Colonic mucosa (tissue), 4 donors: ENCODE measurements at regions not wholly inside any gene's neighbourhood (a gene's known extent, or its start where the extent isn't known, plus 50 kb on each side); places are given as distances from the start of the nearest gene placed in this dataset.

Source experiments
- DNase-seq: peaks from one replicate; pipeline ENCODE4 v3.0.0-alpha.2; 2020
- H3K27ac ChIP-seq: fragments of 200-600 bp; one replicate; pipeline ENCODE4 v1.8.0; 2021
- H3K27me3 ChIP-seq: fragments of 200-600 bp; one replicate; pipeline ENCODE4 v1.8.0; 2021
- H3K36me3 ChIP-seq: fragments of 200-600 bp; one replicate; pipeline ENCODE4 v1.8.0; 2021
- H3K4me1 ChIP-seq: fragments of 200-600 bp; one replicate; pipeline ENCODE4 v1.8.0; 2021; ENCODE audit warnings: mild to moderate bottlenecking
- H3K4me3 ChIP-seq: fragments of 200-600 bp; one replicate; pipeline ENCODE4 v1.8.0; 2021
- H3K9ac ChIP-seq, 2 donors: one replicate each; pipeline ENCODE4 v1.7.0; 2013; ENCODE audit warnings: control low read depth in 2 of 2, low read depth in 2 of 2, low read length in 2 of 2
- H3K9me3 ChIP-seq: fragments of 200-600 bp; one replicate; pipeline ENCODE4 v1.8.0; 2021
- CTCF ChIP-seq: fragments of 200-600 bp; IDR thresholded peaks from one replicate; pipeline ENCODE4 v1.8.0; 2022; ENCODE audit warnings: antibody characterized with exemption, mild to moderate bottlenecking
- intact Hi-C: fragments of 100-400 bp; cut with DNase I; formaldehyde crosslinking; loops from one replicate; pipeline ENCODE4 v1.14.1; 2022
- donor health status: healthy.
- donor health status: DM: no; HTN: no; CAD: no.
- donor health status: DM: no; HTN: no; CAD: no.

GRCh38 chr12:115433014-115433634, 749.1 kb upstream of the TBX3 start:
- H3K9me3 ChIP-seq = no peaks in the 10 kb centered on the region
- no peaks in the 10 kb centered on the region for H3K4me1 ChIP-seq
- no peaks in the 10 kb centered on the region for H3K36me3 ChIP-seq
- no peaks in the 10 kb centered on the region for H3K27me3 ChIP-seq
- H3K9ac ChIP-seq = no peak overlapping the region
- DNase-seq = no peak
- no peak overlapping the region for H3K4me3 ChIP-seq
- no peak overlapping the region for H3K27ac ChIP-seq
- TF ChIP-seq CTCF = no peak
- intact Hi-C loops = no loop called here

- H3K9me3 ChIP-seq = no peaks in the 10 kb centered on the region
Observed at GRCh38 chr12:115430636-115431035, 746.7 kb upstream of the TBX3 start.

GRCh38 chr12:115426732-115427131, 742.8 kb upstream of the TBX3 start:
- DNase-seq = no peak
- Histone ChIP-seq H3K36me3 (no peaks in the 10 kb centered on the region), H3K9me3 (no peaks in the 10 kb centered on the region), H3K27me3 (no peaks in the 10 kb centered on the region), H3K27ac (no peak overlapping the region), H3K9ac (no peak overlapping the region), H3K4me3 (no peak overlapping the region), H3K4me1 (no peaks in the 10 kb centered on the region)
- TF ChIP-seq CTCF = no peak
- intact Hi-C loops = no loop called here

More at GRCh38 chr12:115430636-115431035, 746.7 kb upstream of the TBX3 start:
- intact Hi-C loops = no loop called here
- DNase-seq = no peak
- no peak overlapping the region for H3K9ac ChIP-seq
- H3K27me3 ChIP-seq = no peaks in the 10 kb centered on the region
- H3K27ac ChIP-seq = no peak overlapping the region
- H3K36me3 ChIP-seq = no peaks in the 10 kb centered on the region
- H3K4me1 ChIP-seq = no peaks in the 10 kb centered on the region
- H3K4me3 ChIP-seq = no peak overlapping the region
- TF ChIP-seq CTCF = no peak

GRCh38 chr12:115424003-115424402, 740.0 kb upstream of the TBX3 start:
- intact Hi-C loops = no loop called here
- DNase-seq = no peak
- H3K36me3 ChIP-seq = no peaks in the 10 kb centered on the region
- no peaks in the 10 kb centered on the region for H3K27me3 ChIP-seq
- H3K27ac ChIP-seq = no peak overlapping the region
- no peak for TF ChIP-seq CTCF
- no peaks in the 10 kb centered on the region for H3K4me1 ChIP-seq
- H3K4me3 ChIP-seq = no peak overlapping the region
- no peak overlapping the region for H3K9ac ChIP-seq
- H3K9me3 ChIP-seq = no peaks in the 10 kb centered on the region

GRCh38 chr12:115423546-115423987, 739.6 kb upstream of the TBX3 start:
- Histone ChIP-seq H3K36me3 (no peaks in the 10 kb centered on the region), H3K27ac (no peak overlapping the region), H3K9me3 (no peaks in the 10 kb centered on the region), H3K27me3 (no peaks in the 10 kb centered on the region), H3K4me1 (no peaks in the 10 kb centered on the region), H3K9ac (no peak overlapping the region), H3K4me3 (no peak overlapping the region)
- TF ChIP-seq CTCF = no peak
- intact Hi-C loops = no loop called here
- DNase-seq = no peak
